HCT116 (cell line): ENCODE measurements at regions not wholly inside any gene's neighbourhood (a gene's known extent, or its start where the extent isn't known, plus 50 kb on each side); places are given as distances from the start of the nearest gene placed in this dataset.

ENCODE experiments used
- ATAC-seq: fragments of 200-7000 bp; cut with Tn5 transposase; 2 replicates; pipeline ENCODE4 v1.9.1; 2020; ENCODE audit warnings: mild to moderate bottlenecking, moderate library complexity
- BruUV-seq: library from RNA; stranded (reverse); fragments of 400-500 nt; replicated peaks from 2 replicates; lab custom pipeline; 2021; lab: Mats Ljungman, UMichigan
- CTCF ChIA-PET: fragments of 300-600 bp; sonication (Branson Sonifier 250); formaldehyde crosslinking; loops from one replicate; lab custom pipeline; 2021; ENCODE audit warnings: antibody characterized with exemption; lab: Charles Lee
- POLR2A ChIA-PET: fragments of 300-600, 350-600 bp; sonication (Branson Sonifier 250); formaldehyde crosslinking; loops from one replicate; lab custom pipeline; 2021; ENCODE audit warnings: antibody characterized with exemption; lab: Charles Lee
- RAD21 ChIA-PET, 2 experiments: fragments of 300-600 bp; sonication (Branson Sonifier 250); formaldehyde crosslinking; loops; one replicate each; lab custom pipeline; 2023; ENCODE audit warnings: low total read pairs in 2 of 2; ENCODE audit not compliant: uncharacterized antibody in 2 of 2, unreplicated experiment in 2 of 2, low non-redundant PET in 1 of 2; lab: Charles Lee
- DNase-seq: peaks from one replicate; pipeline ENCODE4 v3.0.0-alpha.2; 2010; ENCODE audit warnings: low read depth, low spot score
- H2AFZ ChIP-seq: fragments of 200-600 bp; shearing (Covaris generic), sonication (generic); 2 replicates; pipeline ENCODE4 v1.6.1; 2017; ENCODE audit warnings: low read depth, mixed run types, mixed read lengths, antibody characterized with exemption, low read length; ENCODE audit not compliant: poor library complexity, severe bottlenecking
- H3K27ac ChIP-seq: 2 replicates; pipeline ENCODE4 v1.5.1; 2012; ENCODE audit warnings: low read depth, low read length
- H3K27me3 ChIP-seq: fragments of 200-600 bp; sonication (generic); 2 replicates; pipeline ENCODE4 v1.6.1; 2016; ENCODE audit warnings: mixed run types, low read length, mixed read lengths; ENCODE audit not compliant: insufficient read depth
- H3K36me3 ChIP-seq, 2 experiments: fragments of 200-500 bp in 1 of 2; fragments of 200-600 bp in 1 of 2; sonication (Bioruptor generic) in 1 of 2; sonication (generic) in 1 of 2; 2 replicates each; pipeline versions ENCODE4 v1.5.1 to v1.6.1; 2014 to 2016; ENCODE audit warnings: low read length in 2 of 2, inconsistent platforms in 1 of 2, mixed read lengths in 1 of 2, mixed run types in 1 of 2; ENCODE audit not compliant: insufficient read depth in 2 of 2, control insufficient read depth in 1 of 2
- H3K4me1 ChIP-seq, 2 experiments: fragments of 200-600 bp in 1 of 2; sonication (generic) in 1 of 2; 2 replicates each; pipeline versions ENCODE4 v1.5.1 to v1.6.1; 2012 to 2017; ENCODE audit warnings: low read length in 2 of 2, inconsistent platforms in 1 of 2, mild to moderate bottlenecking in 1 of 2, mixed read lengths in 1 of 2, mixed run types in 1 of 2, moderate library complexity in 1 of 2; ENCODE audit not compliant: insufficient read depth in 2 of 2, control insufficient read depth in 1 of 2
- H3K4me2 ChIP-seq: fragments of 200-600 bp; sonication (generic); 2 replicates; pipeline ENCODE4 v1.6.1; 2017; ENCODE audit warnings: mixed run types, low read length, mixed read lengths
- H3K4me3 ChIP-seq, 2 experiments: fragments of 200-600 bp in 1 of 2; sonication (generic) in 1 of 2; replicated peaks in 1 of 2; 2 replicates each; pipeline ENCODE4 v1.5.1; 2011 to 2016; ENCODE audit warnings: low read length in 2 of 2, control low read depth in 1 of 2, low read depth in 1 of 2, mild to moderate bottlenecking in 1 of 2, mixed read lengths in 1 of 2, mixed run types in 1 of 2
- H3K79me2 ChIP-seq: fragments of 200-600 bp; sonication (generic); 2 replicates; pipeline ENCODE4 v1.6.1; 2017; ENCODE audit warnings: mild to moderate bottlenecking, mixed run types, low read length, moderate library complexity, mixed read lengths; ENCODE audit not compliant: insufficient read depth
- H3K9ac ChIP-seq: fragments of 200-600 bp; sonication (generic); 2 replicates; pipeline ENCODE4 v1.6.1; 2016; ENCODE audit warnings: low read length, mixed read lengths
- H3K9me2 ChIP-seq: fragments of 200-600 bp; sonication (generic), shearing (Covaris generic); 2 replicates; pipeline ENCODE4 v1.6.1; 2017; ENCODE audit warnings: mixed run types, mild to moderate bottlenecking, moderate library complexity; ENCODE audit not compliant: insufficient read depth
- H3K9me3 ChIP-seq, 2 experiments: fragments of 200-500 bp in 1 of 2; fragments of 200-600 bp in 1 of 2; sonication (Bioruptor generic) in 1 of 2; sonication (generic) in 1 of 2; 2 replicates each; pipeline ENCODE4 v1.6.1; 2014 to 2017; ENCODE audit warnings: low read length in 2 of 2, mixed read lengths in 2 of 2, inconsistent platforms in 1 of 2, low read depth in 1 of 2, mild to moderate bottlenecking in 1 of 2, mixed run types in 1 of 2, moderate library complexity in 1 of 2; ENCODE audit not compliant: control insufficient read depth in 1 of 2, insufficient read depth in 1 of 2
- H4K20me1 ChIP-seq: fragments of 200-600 bp; sonication (generic), shearing (Covaris generic); 2 replicates; pipeline ENCODE4 v1.6.1; 2017; ENCODE audit warnings: mixed run types, mild to moderate bottlenecking, moderate library complexity; ENCODE audit not compliant: insufficient read depth
- ATF3 ChIP-seq: IDR thresholded peaks from 2 replicates; pipeline ENCODE4 v1.6.1; 2012
- EGR1 ChIP-seq: IDR thresholded peaks from 2 replicates; pipeline ENCODE4 v1.6.1; 2012; ENCODE audit warnings: low read depth
- EZH2 ChIP-seq: fragments of 200-600 bp; sonication (generic); IDR thresholded peaks from 2 replicates; pipeline ENCODE4 v1.6.1; 2017; ENCODE audit warnings: antibody characterized with exemption, mixed run types
- EZH2phosphoT487 ChIP-seq: fragments of 200-600 bp; IDR thresholded peaks from 2 replicates; pipeline ENCODE4 v1.6.1; 2018; ENCODE audit warnings: antibody characterized with exemption, borderline replicate concordance
- FOSL1 ChIP-seq: IDR thresholded peaks from 2 replicates; pipeline ENCODE4 v1.6.1; 2012; ENCODE audit warnings: low read depth
- JUND ChIP-seq: IDR thresholded peaks from 2 replicates; pipeline ENCODE4 v1.6.1; 2012
- MAX ChIP-seq: IDR thresholded peaks from 2 replicates; pipeline ENCODE4 v1.6.1; 2012
- POLR2A ChIP-seq: IDR thresholded peaks from 2 replicates; pipeline ENCODE4 v1.7.0; 2011; ENCODE audit warnings: borderline replicate concordance; ENCODE audit not compliant: insufficient read depth, insufficient read length; ENCODE audit errors: extremely low read depth
- POLR2AphosphoS5 ChIP-seq: IDR thresholded peaks from 2 replicates; pipeline ENCODE4 v1.6.1; 2011; ENCODE audit warnings: mild to moderate bottlenecking, low read depth, low read length, moderate library complexity
- RAD21 ChIP-seq: IDR thresholded peaks from 2 replicates; pipeline ENCODE4 v1.6.1; 2012; ENCODE audit warnings: low read depth, mild to moderate bottlenecking
- REST ChIP-seq: IDR thresholded peaks from 2 replicates; pipeline ENCODE4 v1.6.1; 2012; ENCODE audit warnings: low read depth
- SIN3A ChIP-seq: IDR thresholded peaks from 2 replicates; pipeline ENCODE4 v1.6.1; 2012; ENCODE audit warnings: low read depth
- SRF ChIP-seq: IDR thresholded peaks from 2 replicates; pipeline ENCODE4 v1.6.1; 2012; ENCODE audit warnings: low read depth
- YY1 ChIP-seq: IDR thresholded peaks from 2 replicates; pipeline ENCODE4 v1.6.1; 2011; ENCODE audit warnings: low read length, low read depth, moderate library complexity, mild to moderate bottlenecking; ENCODE audit not compliant: insufficient replicate concordance; ENCODE audit errors: extremely low read depth
- ZFX ChIP-seq: fragments of 450-650 bp; IDR thresholded peaks from 2 replicates; pipeline ENCODE4 v1.6.1; 2017
- ZNF274 ChIP-seq: fragments of 200-500 bp; sonication (Bioruptor generic); IDR thresholded peaks from 2 replicates; pipeline ENCODE4 v1.6.1; 2014; ENCODE audit warnings: mild to moderate bottlenecking, low read depth, low read length, inconsistent platforms
- intact Hi-C: fragments of 100-400 bp; cut with micrococcal nuclease; formaldehyde crosslinking; loops from 2 replicates; pipeline ENCODE4 v1.10.0; 2022
- TF ChIP-seq, protein P1 (sequence below): IDR thresholded peaks from 2 replicates; pipeline ENCODE4 v1.6.1; 2011; ENCODE audit warnings: mild to moderate bottlenecking, low read length, moderate library complexity; ENCODE audit not compliant: insufficient replicate concordance; ENCODE audit errors: extremely low read depth

- TF ChIP-seq REST (no peak), FOSL1 (no peak), JUND (no peak)
Measured at GRCh38 chr6:8159966-8160365, 57.6 kb upstream of the EEF1E1 start (continued).

DNA sequence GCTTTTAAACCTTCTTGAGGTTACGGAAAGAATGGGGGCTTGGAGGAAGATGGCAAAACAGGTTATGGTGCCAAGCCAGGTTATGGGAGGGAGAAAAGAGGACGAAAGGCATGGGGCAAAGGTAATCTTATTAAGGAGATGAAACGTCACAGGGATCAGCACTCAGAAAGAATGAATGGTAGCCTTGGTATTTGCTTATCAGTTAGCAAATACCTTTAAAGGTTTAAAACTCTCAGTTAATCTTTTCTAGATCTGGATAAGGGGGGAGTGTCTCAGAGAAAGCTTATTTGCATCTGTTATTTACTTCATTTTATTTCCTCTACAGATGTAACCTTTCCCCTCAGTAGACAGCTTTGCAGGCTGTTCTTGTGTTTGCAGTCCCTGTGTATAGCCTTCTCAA lies 55.5 kb upstream of the EEF1E1 start:
- no peak overlapping the region for H2AFZ ChIP-seq
- H3K36me3 ChIP-seq = no peaks in the 10 kb centered on the region
- POLR2A ChIA-PET = no interaction called here
- ATAC-seq (no peak), DNase-seq (no peak)
- H4K20me1 ChIP-seq = no peaks in the 10 kb centered on the region
- H3K27ac ChIP-seq = no peak overlapping the region
- intact Hi-C loops = no loop called here
- no TSS peak for BruUV-seq
- H3K4me2 ChIP-seq = no peak overlapping the region
- no peaks in the 10 kb centered on the region for H3K79me2 ChIP-seq
- RAD21 ChIA-PET = no interaction called here
- TF ChIP-seq EZH2phosphoT487 = no peak
- no peak for TF ChIP-seq RAD21
- TF ChIP-seq, protein P1, sequence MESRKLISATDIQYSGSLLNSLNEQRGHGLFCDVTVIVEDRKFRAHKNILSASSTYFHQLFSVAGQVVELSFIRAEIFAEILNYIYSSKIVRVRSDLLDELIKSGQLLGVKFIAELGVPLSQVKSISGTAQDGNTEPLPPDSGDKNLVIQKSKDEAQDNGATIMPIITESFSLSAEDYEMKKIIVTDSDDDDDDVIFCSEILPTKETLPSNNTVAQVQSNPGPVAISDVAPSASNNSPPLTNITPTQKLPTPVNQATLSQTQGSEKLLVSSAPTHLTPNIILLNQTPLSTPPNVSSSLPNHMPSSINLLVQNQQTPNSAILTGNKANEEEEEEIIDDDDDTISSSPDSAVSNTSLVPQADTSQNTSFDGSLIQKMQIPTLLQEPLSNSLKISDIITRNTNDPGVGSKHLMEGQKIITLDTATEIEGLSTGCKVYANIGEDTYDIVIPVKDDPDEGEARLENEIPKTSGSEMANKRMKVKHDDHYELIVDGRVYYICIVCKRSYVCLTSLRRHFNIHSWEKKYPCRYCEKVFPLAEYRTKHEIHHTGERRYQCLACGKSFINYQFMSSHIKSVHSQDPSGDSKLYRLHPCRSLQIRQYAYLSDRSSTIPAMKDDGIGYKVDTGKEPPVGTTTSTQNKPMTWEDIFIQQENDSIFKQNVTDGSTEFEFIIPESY = no peak
- no peak for TF ChIP-seq SRF
- TF ChIP-seq ZFX = no peak
- TF ChIP-seq YY1 = no peak
- no peak for TF ChIP-seq FOSL1
- TF ChIP-seq EZH2 = no peak
- no peak for TF ChIP-seq POLR2AphosphoS5
- TF ChIP-seq ATF3 = no peak
- TF ChIP-seq REST = no peak
- no peak for TF ChIP-seq SIN3A
- TF ChIP-seq ZNF274 = no peak
- no peak for TF ChIP-seq POLR2A
- no peak for TF ChIP-seq EGR1
- no peak for TF ChIP-seq MAX
- no peak overlapping the region for H3K4me3 ChIP-seq
- H3K9me2 ChIP-seq = no peaks in the 10 kb centered on the region
- 0 out of 4 replicates have a peak, but pooled peaks cover 0 to 3% of the 10 kb centered on the region in 2 experiments for H3K9me3 ChIP-seq
- H3K9ac ChIP-seq = no peak overlapping the region
- H3K4me1 ChIP-seq = no peaks in the 10 kb centered on the region
- H3K27me3 ChIP-seq = no peaks in the 10 kb centered on the region
- CTCF ChIA-PET = no interaction called here
